VCaP (cell line): ENCODE measurements at regions not wholly inside any gene's neighbourhood (a gene's known extent, or its start where the extent isn't known, plus 50 kb on each side); places are given as distances from the start of the nearest gene placed in this dataset.

Source experiments
- H3K27ac ChIP-seq: fragments of 450-650 bp; 2 replicates; pipeline ENCODE4 v1.5.1; 2017
- CTCF ChIP-seq: fragments of 450-650 bp; conservative IDR thresholded peaks from 2 replicates; pipeline ENCODE4 v1.5.1; 2017; ENCODE audit warnings: mild to moderate bottlenecking, moderate library complexity

DNA sequence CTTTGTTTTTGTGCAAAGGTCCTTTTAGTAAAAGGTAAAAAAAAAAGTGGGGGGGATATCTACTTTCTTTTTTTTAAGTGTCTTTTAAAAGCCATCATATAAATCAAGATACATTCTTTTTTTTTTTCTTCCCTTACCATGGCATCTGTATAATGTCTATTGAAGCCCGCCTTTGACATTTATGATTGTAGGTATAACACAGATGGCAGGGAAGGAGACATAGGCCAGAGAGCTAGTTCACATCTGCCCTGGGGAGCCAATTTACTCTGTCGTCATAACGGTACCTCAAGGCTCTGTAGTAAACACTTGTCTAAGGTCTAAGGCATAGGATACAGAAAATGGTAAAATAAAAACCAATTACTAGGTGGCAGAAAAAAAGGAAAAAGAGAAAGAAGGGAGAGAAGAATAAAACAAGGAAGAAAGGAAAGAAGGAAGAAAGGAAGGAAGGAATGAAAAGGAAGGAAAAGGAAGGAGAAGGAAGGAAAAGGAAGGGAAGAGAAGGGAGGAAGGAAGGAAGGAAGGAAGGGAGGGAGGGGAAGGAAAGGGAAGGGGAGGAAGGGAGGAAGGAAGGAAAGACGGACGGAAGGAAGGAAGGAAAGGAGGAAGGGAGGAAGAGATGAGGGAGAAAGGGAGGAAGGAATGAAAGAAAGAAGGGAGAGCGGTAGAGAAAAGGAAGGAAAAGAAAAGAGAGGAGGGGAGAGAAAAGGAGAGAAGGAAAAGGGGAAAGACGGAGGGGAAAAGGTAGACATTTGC is 343.5 kb downstream of the RBM43 start:
- no peak overlapping the region for H3K27ac ChIP-seq
- no peak for TF ChIP-seq CTCF

- no peak for TF ChIP-seq CTCF
- H3K27ac ChIP-seq, result no peak overlapping the region
These were observed 344.9 kb downstream of the RBM43 start for GRCh38 chr2:150916467-150917396.

GRCh38 chr2:150911766-150912280 is 349.8 kb downstream of the RBM43 start:
- H3K27ac ChIP-seq, result no peak overlapping the region
- no peak for TF ChIP-seq CTCF

DNA sequence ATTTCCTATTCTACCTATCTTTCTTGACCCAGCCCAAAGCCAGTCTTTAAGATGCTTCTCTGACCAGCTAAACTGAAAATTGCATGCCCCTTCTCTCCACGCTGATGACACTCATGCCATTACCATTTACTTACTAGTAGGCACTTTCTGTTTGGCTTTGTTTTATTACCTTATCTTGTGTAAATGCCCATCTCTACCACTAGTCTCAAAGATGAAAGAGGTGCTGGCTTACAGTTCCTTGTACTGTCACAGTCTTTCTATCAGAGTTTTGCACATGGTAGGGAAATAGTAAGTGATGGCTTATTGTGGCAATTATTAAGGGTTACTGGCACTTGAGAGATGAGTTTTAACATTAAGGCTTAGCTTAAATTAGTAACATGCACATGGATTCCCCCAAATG is 352.1 kb downstream of the RBM43 start:
- TF ChIP-seq CTCF, result no peak; the same call in 1 of the 2 replicates
- H3K27ac ChIP-seq, result no peak overlapping the region

GRCh38 chr2:150909090-150909489 is 352.6 kb downstream of the RBM43 start:
- no peak for TF ChIP-seq CTCF
- H3K27ac ChIP-seq, result no peak overlapping the region

DNA sequence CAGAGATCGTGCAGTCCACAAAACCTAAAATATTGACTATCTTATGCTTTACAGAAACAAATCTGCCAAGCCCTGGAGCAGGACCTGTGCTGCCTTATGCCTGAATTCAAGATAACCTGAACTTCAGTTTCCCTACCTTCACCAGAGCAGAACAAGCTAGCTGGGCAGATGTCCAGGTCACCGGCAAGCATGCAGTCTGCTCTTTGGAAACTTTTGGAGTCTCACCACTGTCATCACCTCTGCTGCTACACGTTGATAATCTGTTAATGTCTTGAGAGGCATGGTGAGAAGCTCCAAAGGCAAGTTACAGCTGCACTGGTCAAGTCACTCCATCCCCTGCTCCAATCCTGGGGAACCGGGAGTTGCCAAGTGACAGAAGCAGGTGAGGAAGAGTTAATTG is 354.2 kb downstream of the RBM43 start:
- H3K27ac ChIP-seq, result no peak overlapping the region
- TF ChIP-seq CTCF, result no peak

DNA sequence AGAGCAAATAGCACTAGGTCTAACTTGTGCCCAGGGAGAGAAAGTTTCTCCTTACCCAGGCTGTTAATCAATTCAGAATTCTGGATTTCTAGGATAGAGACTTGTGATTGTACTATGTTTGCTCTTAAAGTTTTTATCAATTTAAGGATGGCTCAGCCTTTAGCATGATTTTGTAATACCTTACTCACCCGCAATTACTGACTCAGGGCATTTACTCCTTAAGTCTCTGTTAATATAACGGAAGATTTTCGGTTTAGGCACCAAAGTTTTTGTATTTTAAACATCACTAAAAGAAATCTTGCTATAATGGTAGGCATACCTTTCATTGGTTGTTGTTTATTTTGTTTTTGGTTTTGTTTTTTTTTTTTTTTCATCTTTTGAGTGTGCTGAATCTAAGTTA is 358.2 kb downstream of the RBM43 start:
- H3K27ac ChIP-seq, result no peak overlapping the region
- no peak for TF ChIP-seq CTCF
